DMS53 (cell line): ENCODE measurements at regions not wholly inside any gene's neighbourhood (a gene's known extent, or its start where the extent isn't known, plus 50 kb on each side); places are given as distances from the start of the nearest gene placed in this dataset.

Experiments used
- DNase-seq: peaks from one replicate; lab custom pipeline; 2025; lab: John Stamatoyannopoulos, UW

DNA sequence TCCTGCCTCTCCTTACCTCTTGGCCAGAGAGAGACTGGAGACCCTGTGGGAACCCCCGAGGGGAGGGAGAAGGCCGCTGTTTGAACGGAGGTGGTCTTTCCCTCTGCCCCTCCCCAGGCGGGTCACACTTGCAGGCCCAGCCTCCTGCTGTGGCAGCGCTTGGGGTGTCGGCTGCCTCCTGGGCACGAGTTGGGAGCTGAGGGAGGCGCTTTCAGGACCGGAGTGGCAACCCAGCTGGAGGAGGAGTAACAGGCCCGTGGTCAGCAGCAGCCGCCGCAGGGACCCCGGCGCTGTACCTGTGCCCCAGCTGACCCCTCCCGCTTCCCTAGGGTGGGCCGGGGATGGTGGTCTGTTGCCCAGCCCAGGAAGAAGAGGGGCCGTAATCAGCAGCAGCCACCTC, 278.3 kb downstream of the SEC14L1 start:
- DNase-seq = no peak

DNA sequence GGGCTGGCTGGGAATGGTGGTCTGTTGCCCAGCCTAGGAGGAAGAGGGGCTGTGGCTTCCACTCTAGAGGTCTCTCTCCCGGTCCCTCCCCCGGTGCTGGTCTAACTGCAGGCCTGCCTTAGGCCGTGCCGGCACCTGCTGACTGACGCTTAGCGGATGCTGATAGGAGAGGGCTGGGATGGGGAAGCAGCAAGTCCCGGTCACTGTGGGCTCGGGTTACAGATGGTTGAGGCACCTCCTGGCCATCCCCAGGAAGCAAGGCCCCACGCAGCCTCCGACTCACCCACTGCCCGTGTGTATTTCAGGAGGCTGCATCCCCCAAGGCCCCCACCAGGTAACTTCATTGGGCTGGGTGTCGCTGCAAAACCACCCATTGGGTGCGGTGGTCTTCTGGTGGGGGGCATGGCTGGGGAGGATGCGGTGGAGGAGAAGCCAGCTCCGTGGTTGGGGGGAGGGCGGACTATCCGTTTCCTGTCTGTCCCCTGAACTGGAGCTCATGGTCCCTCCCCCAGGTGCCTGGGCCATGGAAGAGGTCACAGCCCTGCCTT, 278.9 kb downstream of the SEC14L1 start:
- DNase-seq = peak; percentile 45

GRCh38 chr17:77420095-77420803, 279.5 kb downstream of the SEC14L1 start:
- DNase-seq = no peak

DNA sequence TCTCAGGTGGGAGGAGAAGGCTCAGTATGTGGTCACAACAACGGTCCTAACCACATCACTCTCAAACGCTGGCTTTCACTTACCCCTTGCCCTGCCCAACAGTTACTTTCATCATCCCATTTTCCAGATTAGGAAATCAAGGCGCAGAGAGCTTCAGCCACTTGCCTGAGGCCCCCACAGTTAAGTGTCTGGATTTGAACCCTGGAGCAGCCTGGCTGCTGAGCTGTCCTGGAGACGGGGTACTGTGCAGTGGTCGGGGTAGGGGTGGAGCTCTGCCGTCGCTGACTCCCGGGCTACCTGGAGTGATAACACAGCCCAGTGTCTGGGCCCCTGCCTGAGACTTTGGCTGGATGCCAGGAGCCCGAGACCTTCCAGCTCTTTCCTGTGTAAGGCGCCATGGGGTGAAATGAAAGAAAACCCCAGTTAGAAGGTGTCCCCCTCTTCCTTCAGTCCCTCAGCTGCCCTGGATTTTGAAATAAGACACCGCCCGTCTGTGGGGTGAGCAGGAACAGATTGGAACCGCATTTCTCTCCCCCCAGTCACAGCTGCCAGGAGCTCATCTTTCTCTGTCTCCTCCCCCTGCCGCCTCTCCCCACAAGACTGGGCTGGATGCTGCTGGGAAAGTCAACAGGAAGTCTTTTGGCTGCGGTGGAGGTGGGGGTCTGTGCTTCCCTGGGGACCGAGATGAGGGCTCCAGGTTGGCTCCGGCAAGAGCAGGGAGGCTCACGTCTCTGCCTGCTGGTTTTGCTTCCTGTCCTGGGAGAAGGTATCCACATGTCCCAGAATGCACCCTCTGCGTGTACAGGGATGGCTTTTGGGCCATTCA, 280.2 kb downstream of the SEC14L1 start:
- peak; percentile 74 for DNase-seq

- DNase-seq = no peak
Measured at GRCh38 chr17:77421630-77421972, 280.8 kb downstream of the SEC14L1 start.

GRCh38 chr17:77422104-77422747, 281.5 kb downstream of the SEC14L1 start:
- no peak for DNase-seq

- no peak for DNase-seq
Measured at GRCh38 chr17:77422748-77423113, 282.0 kb downstream of the SEC14L1 start.

GRCh38 chr17:77423589-77424451, 283.1 kb downstream of the SEC14L1 start:
- no peak for DNase-seq

GRCh38 chr17:77424585-77425344, 284.0 kb downstream of the SEC14L1 start:
- DNase-seq = no peak

GRCh38 chr17:77425348-77425747, 284.6 kb downstream of the SEC14L1 start:
- no peak for DNase-seq

DNA sequence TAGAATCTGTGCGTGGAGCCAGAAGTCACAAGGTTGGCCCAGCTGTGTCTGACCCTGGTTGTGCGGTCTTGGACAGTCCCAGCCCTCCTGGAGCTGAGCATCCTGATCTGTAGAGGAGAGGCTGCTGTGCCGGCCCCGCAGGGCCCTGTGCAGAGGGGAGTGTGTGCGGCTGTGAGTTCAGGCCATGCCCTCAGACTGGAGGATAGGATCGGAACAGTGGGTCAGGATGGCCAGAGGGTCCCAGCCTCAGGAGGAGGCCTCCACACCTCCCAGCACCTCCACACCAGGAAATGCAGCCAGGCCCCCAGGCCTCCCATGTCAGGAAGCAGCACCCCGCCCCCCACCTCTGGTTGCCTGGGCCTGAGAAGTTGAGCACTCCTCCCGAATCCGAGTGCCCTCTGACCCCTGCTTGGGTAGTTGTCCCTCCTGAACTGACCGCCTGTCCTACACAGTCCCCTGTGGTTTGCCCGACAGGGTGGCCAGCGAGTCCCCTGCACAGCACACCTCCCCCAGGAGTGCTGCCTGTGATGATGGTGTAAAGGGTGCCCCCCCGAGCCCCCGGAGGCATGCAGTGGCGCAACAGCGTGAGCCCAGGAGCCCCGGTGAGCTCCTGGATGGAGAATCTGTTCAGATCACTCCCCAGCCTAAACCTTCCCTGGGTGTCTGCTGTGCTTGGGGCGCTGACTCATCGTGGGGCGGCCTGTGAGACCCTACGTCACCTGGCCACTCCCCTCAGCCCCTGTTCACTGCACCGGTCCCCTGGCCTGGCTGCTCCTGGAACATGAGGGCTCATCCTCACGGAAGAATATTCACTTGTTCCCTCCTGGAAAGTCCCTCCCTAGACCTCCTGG, 285.2 kb downstream of the SEC14L1 start:
- DNase-seq = no peak

- no peak for DNase-seq
Measured at GRCh38 chr17:77426676-77427386, 286.1 kb downstream of the SEC14L1 start.

DNA sequence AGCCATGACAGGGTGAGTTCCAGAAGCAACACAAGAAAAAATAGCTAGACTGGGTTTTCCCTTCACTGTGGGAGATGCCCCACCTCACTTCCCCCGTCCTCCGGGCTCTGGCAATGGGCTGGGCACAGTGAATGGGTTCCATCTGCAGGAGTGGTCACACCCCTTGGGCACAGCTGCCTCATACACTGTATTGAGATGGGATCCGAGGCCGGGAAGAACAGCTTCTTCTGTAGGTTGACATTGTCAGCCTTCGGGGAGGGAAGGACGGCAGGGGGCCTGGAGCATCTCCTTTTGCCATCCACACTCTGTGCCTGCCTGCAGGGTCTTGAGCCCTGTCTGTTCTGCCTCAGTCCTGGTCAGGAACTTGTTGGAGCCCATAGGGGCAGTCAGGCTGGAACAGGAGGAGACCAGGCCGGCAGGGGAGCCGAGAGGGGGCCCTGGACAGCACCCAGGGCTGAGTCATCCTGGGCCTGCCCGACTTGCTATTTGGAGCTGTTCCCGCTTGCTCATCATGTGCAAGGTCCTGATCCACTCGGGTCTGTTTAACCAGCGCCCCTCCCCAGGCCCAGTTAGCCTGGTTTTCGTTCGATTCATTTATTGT, 286.7 kb downstream of the SEC14L1 start:
- no peak for DNase-seq

GRCh38 chr17:77428020-77428748, 287.4 kb downstream of the SEC14L1 start:
- no peak for DNase-seq

GRCh38 chr17:77428749-77429368, 288.1 kb downstream of the SEC14L1 start:
- no peak for DNase-seq

DNA sequence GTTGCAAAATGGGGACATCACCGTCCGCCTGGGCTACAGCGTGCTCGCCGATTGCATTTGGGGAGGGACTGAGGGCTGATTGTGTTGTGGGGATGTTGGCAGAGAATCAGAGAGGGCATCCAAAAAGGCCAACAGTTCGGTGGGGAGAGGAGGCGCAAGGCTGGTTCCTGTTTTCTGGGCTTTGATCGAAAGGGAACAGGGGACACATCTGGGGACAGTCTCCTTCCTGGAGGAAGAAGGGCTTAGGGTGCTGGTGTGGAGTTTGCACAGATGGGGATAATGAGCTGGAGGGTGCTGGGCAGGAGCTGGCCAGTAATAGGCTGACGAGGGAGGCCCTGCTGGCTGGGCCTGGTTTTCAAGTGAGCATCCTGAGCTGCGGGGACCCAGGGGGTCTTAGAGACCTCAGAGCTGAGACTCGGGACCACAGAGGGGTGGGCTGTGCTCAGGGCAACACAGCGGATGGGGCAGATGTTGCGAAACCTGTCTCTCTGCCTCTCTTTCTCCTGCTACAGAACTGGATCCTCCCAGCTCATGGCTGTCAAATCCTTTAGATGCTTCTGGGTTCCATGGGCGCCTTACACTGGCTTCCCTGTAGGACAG, 288.7 kb downstream of the SEC14L1 start:
- no peak for DNase-seq

DNA sequence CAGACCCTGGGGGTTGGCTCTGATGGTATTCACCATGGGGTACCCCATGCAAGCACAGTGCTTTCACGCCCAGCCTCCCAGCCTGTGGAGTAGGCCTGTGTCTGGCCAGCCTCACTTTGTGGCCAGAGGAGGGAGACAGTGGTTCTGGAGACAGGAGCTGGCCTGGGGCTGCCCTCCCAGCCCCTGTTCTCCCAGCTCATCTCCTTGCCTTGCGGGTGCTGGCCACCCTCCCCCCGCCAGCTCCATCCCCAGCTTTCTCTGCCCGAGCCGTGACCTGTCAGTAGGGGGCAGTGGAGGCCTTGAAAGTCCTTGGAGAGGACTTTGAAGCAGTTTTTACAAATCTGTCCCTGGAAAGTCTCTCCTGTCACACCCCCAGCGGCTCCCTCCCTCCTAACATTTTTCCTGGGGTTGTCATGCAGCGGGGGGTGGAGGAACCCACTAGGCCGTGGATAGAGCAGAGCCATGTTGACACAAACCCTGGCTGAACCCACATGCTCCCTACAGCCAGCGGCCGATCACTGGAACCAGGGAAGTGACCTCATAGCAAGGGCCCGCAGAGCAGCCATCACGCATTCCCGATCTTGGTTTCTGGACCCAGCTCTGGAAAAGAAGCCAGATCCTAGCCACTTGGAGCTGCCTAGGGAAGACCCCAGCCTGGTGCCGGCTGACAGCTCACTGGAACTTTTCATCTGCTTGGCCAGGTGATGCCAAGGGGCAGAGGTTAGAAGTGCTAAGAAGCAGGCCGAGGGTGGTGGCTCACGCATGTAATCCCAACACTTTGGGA, 289.4 kb downstream of the SEC14L1 start:
- peak; percentile 84 for DNase-seq
